B cell (primary cell): ENCODE measurements at regions not wholly inside any gene's neighbourhood (a gene's known extent, or its start where the extent isn't known, plus 50 kb on each side); places are given as distances from the start of the nearest gene placed in this dataset.

ENCODE experiments used
- CTCF ChIP-seq: fragments of 200-600 bp; IDR thresholded peaks from one replicate; pipeline ENCODE4 v1.8.0; 2022; ENCODE audit warnings: antibody characterized with exemption, mild to moderate bottlenecking
- EZH2 ChIP-seq: IDR thresholded peaks from 2 replicates; pipeline ENCODE4 v1.6.1; 2012; ENCODE audit warnings: borderline replicate concordance, low read depth, mild to moderate bottlenecking, moderate library complexity, low read length; ENCODE audit not compliant: insufficient read depth, poor library complexity, severe bottlenecking

GRCh38 chr11:25244126-25244525 lies 747.3 kb downstream of the LUZP2 start:
- no peak for TF ChIP-seq CTCF
- no peak for TF ChIP-seq EZH2
